ENCODE measurements at regions not wholly inside any gene's neighbourhood (a gene's known extent, or its start where the extent isn't known, plus 50 kb on each side); places are given as distances from the start of the nearest gene placed in this dataset.

- WGBS, 2 donors: 90 to 91% methylated on average over 10 of the region's 10 CpGs
- DNase-seq: peak in 1 of 2 donors; percentile 39
- no peaks in the 10 kb centered on the region for H3K36me3 ChIP-seq
- H3K4me3 ChIP-seq: no peak overlapping the region
- ATAC-seq (ENCODE audit: low FRiP score in 2 of 2): no peak
- H3K27me3 ChIP-seq: no peaks in the 10 kb centered on the region
- no peaks in the 10 kb centered on the region for H3K9me3 ChIP-seq
- H3K27ac ChIP-seq: no peak overlapping the region
- TF ChIP-seq POLR2A (IDR thresholded peaks at IDR 0.05) (no peak), POLR2AphosphoS5 (IDR thresholded peaks at IDR 0.05) (no peak), CTCF (IDR thresholded peaks at IDR 0.05) (no peak), EP300 (IDR thresholded peaks at IDR 0.05) (no peak)
- H3K4me1 ChIP-seq: no peaks in the 10 kb centered on the region
Observed at GRCh38 chr11:134758342-134758931, 346.4 kb upstream of the B3GAT1 start.

GRCh38 chr11:134757633-134758032 is 345.6 kb upstream of the B3GAT1 start:
- Histone ChIP-seq H3K4me1 (no peaks in the 10 kb centered on the region), H3K36me3 (no peaks in the 10 kb centered on the region), H3K27me3 (no peaks in the 10 kb centered on the region), H3K4me3 (no peak overlapping the region), H3K27ac (no peak overlapping the region), H3K9me3 (no peaks in the 10 kb centered on the region)
- WGBS, 2 donors: 72 to 84% methylated on average over 3 of the region's 3 CpGs
- no peak for ATAC-seq (ENCODE audit: low FRiP score in 2 of 2)
- TF ChIP-seq POLR2A (IDR thresholded peaks at IDR 0.05): no peak
- no peak for TF ChIP-seq EP300 (IDR thresholded peaks at IDR 0.05)
- TF ChIP-seq CTCF (IDR thresholded peaks at IDR 0.05): no peak
- TF ChIP-seq POLR2AphosphoS5 (IDR thresholded peaks at IDR 0.05): no peak
- no peak for DNase-seq

- ATAC-seq (ENCODE audit: low FRiP score in 2 of 2) (peak in 1 of 2 donors; percentile 16), DNase-seq (no peak)
- TF ChIP-seq POLR2A (IDR thresholded peaks at IDR 0.05): no peak
- TF ChIP-seq CTCF (IDR thresholded peaks at IDR 0.05): no peak
- no peak for TF ChIP-seq EP300 (IDR thresholded peaks at IDR 0.05)
- no peak for TF ChIP-seq POLR2AphosphoS5 (IDR thresholded peaks at IDR 0.05)
Observed at GRCh38 chr11:134756811-134757540, 344.9 kb upstream of the B3GAT1 start.

GRCh38 chr11:134755535-134755934 is 343.5 kb upstream of the B3GAT1 start:
- ATAC-seq (ENCODE audit: low FRiP score in 2 of 2): no peak
- no peaks in the 10 kb centered on the region for H3K9me3 ChIP-seq
- no peaks in the 10 kb centered on the region for H3K27me3 ChIP-seq
- H3K4me3 ChIP-seq: no peak overlapping the region
- WGBS, 2 donors: 73 to 89% methylated on average over 10 of the region's 10 CpGs
- DNase-seq: no peak
- no peaks in the 10 kb centered on the region for H3K4me1 ChIP-seq
- no peaks in the 10 kb centered on the region for H3K36me3 ChIP-seq
- TF ChIP-seq POLR2AphosphoS5 (IDR thresholded peaks at IDR 0.05) (no peak), EP300 (IDR thresholded peaks at IDR 0.05) (no peak), CTCF (IDR thresholded peaks at IDR 0.05) (no peak), POLR2A (IDR thresholded peaks at IDR 0.05) (no peak)
- no peak overlapping the region for H3K27ac ChIP-seq

More at GRCh38 chr11:134756811-134757540, 344.9 kb upstream of the B3GAT1 start:
- Histone ChIP-seq H3K4me3 (no peak overlapping the region), H3K36me3 (no peaks in the 10 kb centered on the region), H3K27ac (no peak overlapping the region), H3K4me1 (no peaks in the 10 kb centered on the region), H3K27me3 (no peaks in the 10 kb centered on the region), H3K9me3 (no peaks in the 10 kb centered on the region)
- 60 to 73% methylated on average over 9 of the region's 9 CpGs for whole genome bisulfite sequencing, 2 donors
